H7 (cell line): ENCODE measurements at regions not wholly inside any gene's neighbourhood (a gene's known extent, or its start where the extent isn't known, plus 50 kb on each side); places are given as distances from the start of the nearest gene placed in this dataset.
"Not testable (repeated sequence)": the region's sequence is repeated elsewhere in the genome, so short reads cannot be mapped to it uniquely, and the experiment has no call there.

ENCODE experiments used
- DNase-seq: peaks from one replicate; pipeline ENCODE4 v3.0.0; 2012
- H3K27me3 ChIP-seq: 2 replicates; pipeline ENCODE4 v1.6.0; 2011; ENCODE audit warnings: mild to moderate bottlenecking, low read length; ENCODE audit not compliant: control insufficient read depth, insufficient read depth
- H3K36me3 ChIP-seq: replicated peaks from 2 replicates; pipeline ENCODE4 v1.5.1; 2011; ENCODE audit warnings: low read length; ENCODE audit not compliant: control insufficient read depth, insufficient read depth
- H3K4me3 ChIP-seq: 2 replicates; pipeline ENCODE4 v1.5.1; 2011; ENCODE audit warnings: low read depth, mild to moderate bottlenecking, control low read depth, low read length, moderate library complexity; ENCODE audit not compliant: insufficient read depth

DNA sequence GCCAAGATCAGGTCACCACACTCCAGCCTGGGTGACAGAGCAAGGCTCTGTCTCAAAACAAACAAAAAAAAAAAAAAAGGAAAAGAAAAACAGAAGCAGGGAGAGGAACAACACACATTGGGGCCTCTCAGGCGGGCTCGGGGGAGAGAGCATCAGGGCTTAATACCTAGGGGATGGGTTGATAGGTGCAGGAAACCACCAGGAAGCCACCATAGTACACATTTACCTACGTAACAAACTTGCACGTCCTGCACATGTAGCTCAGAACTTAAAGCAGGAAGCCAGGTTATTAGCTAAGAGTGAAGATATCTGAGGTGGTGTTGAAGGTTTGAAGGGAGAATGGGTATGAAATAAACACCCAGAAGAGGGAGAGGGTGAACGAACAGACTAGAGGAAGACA, 81.0 kb upstream of the PMAIP1 start:
- no peaks in the 10 kb centered on the region for H3K36me3 ChIP-seq
- DNase-seq = no peak
- no peaks in the 10 kb centered on the region for H3K27me3 ChIP-seq
- no peak overlapping the region for H3K4me3 ChIP-seq

DNA sequence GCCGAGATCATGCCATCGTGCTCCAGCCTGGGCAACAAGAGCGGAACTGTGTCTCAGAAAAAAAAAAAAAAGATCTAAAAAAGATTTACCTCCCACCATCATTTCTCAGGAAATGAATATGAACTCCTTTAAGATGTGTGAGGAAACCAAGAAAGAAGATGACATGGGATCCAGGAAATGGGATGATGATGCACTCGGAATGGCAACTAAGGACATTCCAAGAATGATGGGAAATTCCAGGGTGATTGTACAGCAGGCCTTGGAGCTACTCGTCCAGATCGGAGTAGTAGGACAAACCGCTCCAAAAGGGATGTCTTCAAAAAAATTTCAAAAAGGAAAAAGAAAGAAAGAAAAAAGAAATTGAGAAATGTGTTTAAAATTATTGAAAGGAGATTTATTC, 84.9 kb upstream of the PMAIP1 start:
- Histone ChIP-seq H3K27me3 (no peaks in the 10 kb centered on the region), H3K36me3 (no peaks in the 10 kb centered on the region), H3K4me3 (no peak overlapping the region)
- DNase-seq = no peak

DNA sequence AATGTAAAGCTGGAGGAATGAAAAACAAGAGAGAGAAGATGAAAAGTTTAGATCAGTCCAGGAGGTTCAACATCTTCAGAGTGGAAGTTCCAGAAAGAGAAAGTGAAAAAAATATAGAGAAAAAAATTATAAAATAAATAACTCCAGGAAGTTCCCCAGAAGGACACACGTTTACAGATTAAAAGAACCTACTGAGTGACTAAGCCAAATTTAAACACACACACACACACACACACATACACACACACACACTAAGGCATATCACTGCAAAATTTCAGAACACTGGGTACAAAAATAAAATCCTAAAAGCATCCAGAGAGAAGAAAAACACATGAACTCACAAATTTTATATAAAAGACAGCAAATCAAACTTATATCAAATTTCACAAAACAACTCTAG, 85.9 kb upstream of the PMAIP1 start:
- no peaks in the 10 kb centered on the region for H3K27me3 ChIP-seq
- no peak for DNase-seq
- no peak overlapping the region for H3K4me3 ChIP-seq
- no peaks in the 10 kb centered on the region for H3K36me3 ChIP-seq

DNA sequence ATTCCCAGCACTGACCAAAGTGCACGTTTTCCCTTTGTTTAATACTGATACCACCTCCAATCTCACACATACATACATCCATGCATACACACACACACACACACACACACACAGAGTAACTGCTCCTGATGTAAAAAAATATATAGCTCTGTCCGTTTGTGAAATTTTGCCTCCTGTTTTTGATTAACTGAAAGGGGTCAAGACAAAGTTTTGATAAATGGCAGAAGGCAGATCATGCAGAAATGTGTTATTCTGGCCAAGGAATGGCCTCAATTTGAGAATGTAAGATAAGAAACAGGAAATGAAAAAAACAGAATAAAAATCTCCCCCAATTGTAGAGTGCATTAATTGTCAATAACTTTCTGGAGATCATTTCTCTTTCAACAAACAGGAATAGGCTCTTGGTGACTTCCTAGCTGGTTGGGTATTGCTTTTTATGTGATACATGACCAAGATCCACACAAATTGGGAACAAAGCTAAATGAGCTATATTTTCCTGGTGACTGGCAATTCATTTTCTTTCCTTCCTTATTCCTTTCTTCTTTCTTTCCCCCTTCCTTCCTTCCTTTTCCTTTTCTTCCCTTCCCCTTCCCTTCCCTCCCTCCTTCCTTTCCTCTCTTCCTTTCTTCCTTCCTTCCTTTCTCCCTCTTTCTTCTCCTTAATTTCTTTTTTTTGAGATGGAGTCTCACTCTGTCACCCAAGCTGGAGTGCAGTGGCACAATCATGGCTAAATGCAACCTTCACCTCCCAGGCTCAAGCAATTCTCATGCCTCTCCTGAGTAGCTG, 88.9 kb upstream of the PMAIP1 start:
- no peak for DNase-seq
- Histone ChIP-seq H3K27me3 (no peaks in the 10 kb centered on the region), H3K36me3 (no peaks in the 10 kb centered on the region), H3K4me3 (no peak overlapping the region)

DNA sequence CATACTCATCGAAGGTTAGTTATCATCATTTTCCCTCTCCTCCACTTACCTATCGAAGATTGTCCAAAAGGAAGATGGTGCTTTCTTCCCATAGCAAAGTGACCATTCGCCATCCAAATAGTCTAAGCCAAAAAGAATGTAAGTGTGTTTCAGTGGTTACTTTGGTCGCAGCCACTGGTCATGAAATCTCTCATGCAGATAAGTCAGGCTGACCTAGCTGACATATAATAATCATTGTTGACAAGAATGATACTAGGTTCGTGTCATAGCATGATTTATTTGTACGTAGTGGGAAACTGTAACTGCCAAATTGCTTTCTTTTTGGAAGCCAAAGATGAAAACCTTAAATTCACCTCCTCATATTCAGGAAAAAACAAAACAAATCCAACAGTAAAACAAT, 89.6 kb upstream of the PMAIP1 start:
- H3K36me3 ChIP-seq = no peaks in the 10 kb centered on the region

DNA sequence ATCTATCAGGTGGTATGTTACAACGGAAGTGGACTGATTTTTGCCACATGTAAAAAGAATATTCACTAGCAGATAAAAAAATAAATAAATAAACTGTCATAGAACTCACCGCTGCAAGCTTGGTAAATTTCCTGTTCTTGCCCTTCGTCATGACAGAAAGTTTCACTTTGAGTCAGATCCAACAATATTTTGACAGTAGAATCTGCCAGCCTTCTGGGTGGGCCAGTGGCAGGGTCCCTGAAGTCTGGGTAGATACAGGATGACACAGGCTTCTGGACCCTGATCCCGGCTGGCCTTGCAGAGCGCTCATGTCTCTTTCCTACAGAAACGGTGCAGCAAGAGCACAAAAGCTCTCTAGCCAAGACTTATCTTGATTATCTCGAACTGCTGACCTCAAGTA, 97.8 kb upstream of the PMAIP1 start:
- no peaks in the 10 kb centered on the region for H3K36me3 ChIP-seq
- no peak overlapping the region for H3K4me3 ChIP-seq
- H3K27me3 ChIP-seq = no peaks in the 10 kb centered on the region
- DNase-seq = no peak

More for the DNA sequence above, 89.6 kb upstream of the PMAIP1 start:
- no peak overlapping the region for H3K4me3 ChIP-seq
- H3K27me3 ChIP-seq = no peaks in the 10 kb centered on the region
- DNase-seq = no peak

DNA sequence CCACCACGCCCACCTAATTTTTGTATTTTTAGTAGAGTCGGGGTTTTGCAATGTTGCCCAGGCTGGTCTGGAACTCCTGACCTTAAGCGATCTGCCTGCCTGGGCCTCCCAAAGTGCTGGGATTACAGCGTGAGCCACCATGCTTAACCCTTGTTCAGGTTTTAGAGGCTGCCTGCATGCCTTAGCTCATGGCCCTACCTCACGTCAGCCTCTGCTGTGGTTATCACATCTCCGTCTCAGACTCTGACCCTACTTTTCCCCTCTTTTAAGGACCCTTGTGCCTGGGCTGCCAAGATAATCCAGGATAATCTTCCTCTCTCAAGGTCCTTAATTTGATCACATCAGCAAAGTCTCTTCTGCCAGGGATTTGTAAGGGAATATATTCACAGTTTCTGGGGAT, 98.2 kb upstream of the PMAIP1 start:
- no peaks in the 10 kb centered on the region for H3K36me3 ChIP-seq
- no peaks in the 10 kb centered on the region for H3K27me3 ChIP-seq
- H3K4me3 ChIP-seq = no peak overlapping the region
- DNase-seq = no peak

DNA sequence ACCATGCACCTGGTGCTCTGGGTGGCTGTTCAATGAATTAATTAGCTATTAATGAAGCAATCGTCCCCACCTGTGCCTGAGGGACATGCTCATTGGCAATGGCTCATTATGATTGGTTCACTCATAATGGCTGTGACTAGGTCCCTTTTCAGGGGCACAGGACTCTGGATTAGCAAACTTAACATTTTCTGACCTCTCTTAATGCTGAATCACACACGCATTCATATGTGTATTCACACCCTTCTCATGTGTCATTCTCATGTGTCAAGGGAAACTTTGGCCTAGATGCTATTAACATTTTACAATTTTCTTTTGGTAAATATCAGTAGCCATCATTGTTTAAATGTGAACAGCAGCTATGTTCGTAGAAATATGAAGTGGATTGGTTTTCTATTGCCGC, 98.9 kb upstream of the PMAIP1 start:
- Histone ChIP-seq H3K4me3 (no peak overlapping the region), H3K36me3 (no peaks in the 10 kb centered on the region), H3K27me3 (no peaks in the 10 kb centered on the region)
- no peak for DNase-seq

DNA sequence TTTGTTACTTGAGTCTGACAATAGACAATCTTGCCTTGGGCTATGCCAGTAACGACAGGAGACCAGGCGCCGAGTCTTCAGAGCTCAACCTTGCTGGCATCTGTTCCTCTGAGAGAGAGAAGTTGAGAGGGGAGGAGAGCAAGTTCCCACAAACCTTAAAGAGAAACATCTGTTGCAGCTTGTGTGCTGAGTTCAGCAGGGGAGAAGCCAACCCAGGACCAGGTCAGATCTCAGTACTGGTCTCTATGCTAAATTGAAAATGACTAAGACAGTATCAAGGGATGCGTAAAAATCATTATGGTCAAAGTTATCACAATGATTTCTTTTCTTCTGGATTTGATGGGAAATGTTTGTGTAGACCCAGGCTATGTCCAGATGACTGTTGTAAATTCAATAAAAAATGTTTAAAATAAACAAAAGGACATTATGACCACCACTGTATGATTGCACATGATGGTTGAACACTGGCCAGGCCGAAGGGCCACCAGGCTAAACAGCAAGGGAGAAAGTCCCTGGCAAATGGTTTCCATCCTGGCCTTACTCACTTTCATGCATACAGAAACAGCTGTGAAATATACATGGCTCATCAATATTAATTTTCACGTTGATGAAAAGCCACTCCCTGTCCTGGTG, 100.3 kb upstream of the PMAIP1 start:
- Histone ChIP-seq H3K36me3 (no peaks in the 10 kb centered on the region), H3K27me3 (no peaks in the 10 kb centered on the region), H3K4me3 (no peak overlapping the region)
- DNase-seq = no peak

DNA sequence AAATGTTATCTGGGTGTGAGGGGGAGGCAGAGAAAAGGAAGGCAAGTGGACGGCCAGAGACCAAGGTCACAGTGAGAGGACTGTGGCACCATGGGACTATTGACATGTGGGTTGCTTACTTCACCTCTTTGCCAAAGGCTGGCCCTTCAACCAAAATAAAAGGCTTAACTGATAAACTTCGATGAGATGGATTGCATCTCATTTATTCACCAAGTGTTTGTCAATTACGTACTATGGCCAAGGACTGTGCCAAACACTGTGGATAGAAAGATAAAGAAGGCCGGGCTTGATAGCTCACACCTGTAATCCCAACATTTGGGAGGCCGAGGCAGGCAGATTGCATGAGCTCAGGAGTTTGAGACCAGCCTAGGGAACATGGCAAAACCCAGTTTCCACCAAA, 98.7 kb upstream of the CCBE1 start:
- Histone ChIP-seq H3K4me3 (no peak overlapping the region), H3K27me3 (no peaks in the 10 kb centered on the region), H3K36me3 (no peaks in the 10 kb centered on the region)
- DNase-seq = no peak

DNA sequence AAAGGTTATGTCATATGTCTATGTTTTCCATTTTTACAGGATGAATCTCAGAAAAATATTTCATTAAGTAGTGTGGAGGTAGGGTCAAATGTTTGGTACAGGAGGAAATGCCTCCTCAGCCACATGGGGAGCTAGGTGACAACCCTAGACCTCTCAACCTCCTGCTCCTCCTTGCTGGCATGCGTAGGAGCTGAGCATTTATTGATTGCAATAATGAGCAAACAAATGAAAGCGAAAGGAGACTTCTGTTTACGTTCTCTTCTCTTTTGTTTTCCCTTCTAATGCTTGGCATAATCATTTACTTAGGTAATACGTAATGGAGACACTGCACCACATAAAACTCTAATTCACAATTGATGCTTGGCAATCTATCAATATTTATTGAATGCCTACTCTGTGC, 95.1 kb upstream of the CCBE1 start:
- Histone ChIP-seq H3K4me3 (no peak overlapping the region), H3K36me3 (no peaks in the 10 kb centered on the region), H3K27me3 (no peaks in the 10 kb centered on the region)
- no peak for DNase-seq

DNA sequence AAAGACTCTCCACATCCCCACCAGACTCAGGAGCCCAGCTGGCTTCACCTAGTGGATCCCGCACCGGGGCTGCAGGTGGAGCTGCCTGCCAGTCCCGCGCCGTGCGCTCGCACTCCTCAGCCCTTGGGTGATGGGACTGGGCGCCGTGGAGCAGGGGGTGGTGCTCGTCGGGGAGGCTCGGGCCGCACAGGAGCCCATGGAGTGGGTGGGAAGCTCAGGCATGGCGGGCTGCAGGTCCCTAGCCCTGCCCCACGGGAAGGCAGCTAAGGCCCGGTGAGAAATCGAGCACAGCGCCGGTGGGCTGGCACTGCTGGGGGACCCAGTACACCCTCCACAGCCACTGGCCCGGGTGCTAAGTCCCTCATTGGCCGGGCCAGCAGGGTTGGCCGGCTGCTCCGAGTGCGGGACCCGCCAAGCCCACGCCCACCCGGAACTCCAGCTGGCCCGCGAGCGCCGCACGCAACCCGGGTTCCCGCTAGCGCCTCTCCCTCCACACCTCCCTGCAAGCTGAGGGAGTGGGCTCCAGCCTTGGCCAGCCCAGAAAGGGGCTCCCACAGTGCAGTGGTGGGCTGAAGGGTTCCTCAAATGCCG, 93.2 kb upstream of the CCBE1 start:
- not testable (repeated sequence) for H3K27me3 ChIP-seq, H3K36me3 ChIP-seq, H3K4me3 ChIP-seq, DNase-seq

DNA sequence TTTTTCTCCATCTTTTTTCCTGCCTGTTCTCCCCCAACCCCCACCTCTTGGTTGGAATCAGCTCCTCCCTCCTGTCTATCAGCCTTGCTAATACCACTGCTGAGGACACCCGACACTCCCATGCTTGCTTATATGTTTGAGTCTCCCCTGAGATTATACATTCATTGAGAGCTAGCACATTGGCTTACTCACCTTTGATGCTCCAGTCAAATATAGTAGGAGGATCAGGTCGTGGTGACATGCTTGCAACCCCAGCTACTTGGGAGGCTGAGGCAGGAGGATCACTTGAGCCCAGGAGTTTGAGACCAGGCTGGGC, 91.5 kb upstream of the CCBE1 start:
- Histone ChIP-seq H3K36me3 (no peaks in the 10 kb centered on the region), H3K27me3 (no peaks in the 10 kb centered on the region), H3K4me3 (no peak overlapping the region)
- DNase-seq = no peak

DNA sequence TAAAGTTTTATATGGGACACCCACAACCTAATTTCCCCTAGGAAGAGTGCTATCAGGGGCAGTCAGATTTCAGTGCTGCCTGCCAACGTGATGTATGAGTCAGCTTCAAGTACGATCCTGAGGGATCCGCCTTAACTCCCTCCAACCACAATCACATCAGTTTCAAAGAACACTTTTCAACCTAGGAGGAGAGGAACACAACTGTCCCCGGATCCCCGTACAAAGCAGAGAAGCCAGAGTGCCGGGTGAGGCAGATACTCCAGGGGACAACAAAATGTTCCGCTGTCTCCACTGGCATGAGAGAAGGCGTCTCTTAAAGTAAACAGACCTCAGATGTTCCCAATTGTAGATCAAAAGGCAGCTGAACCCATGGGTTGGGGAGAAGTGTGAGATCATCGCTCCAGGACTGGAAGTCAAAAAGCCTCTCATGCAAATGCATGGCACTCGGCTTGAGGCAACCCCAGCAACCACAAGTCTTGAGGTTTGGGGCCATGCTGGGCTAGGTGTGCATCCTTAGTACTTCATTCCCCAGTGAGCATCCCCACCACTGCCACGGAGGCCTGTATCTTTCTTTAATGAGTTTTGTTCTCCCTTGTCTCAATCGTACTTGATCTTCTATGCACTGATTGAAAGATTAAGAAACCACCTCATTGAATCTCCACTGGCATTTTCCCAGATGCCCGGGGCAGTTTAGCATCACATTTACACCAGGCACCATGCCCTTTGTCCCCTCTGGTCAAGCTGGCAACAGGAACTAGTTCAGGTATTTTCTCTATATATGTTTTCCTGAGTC, 91.0 kb upstream of the CCBE1 start:
- Histone ChIP-seq H3K36me3 (no peaks in the 10 kb centered on the region), H3K27me3 (no peaks in the 10 kb centered on the region), H3K4me3 (no peak overlapping the region)
- peak; percentile 17 for DNase-seq

DNA sequence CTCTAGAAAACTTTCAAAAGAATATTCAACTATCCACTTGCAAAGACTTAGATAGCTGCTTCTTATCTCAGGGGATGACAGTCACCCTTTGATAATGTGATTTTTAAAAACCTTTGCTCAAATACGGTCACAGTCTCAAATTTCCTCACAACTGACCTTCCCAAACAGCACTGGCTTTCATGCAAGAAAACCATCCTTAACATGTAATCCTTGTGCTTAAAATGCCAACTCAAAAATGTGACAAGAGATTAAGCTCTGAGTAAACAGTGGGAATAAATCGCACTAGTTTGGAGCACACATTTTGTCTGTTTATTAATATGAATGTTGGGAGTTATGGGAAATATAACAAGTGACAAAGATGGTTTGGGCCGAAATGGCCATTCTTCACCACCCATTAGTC, 87.5 kb upstream of the CCBE1 start:
- Histone ChIP-seq H3K36me3 (no peaks in the 10 kb centered on the region), H3K27me3 (no peaks in the 10 kb centered on the region)
- DNase-seq = no peak

More for the DNA sequence above, 87.5 kb upstream of the CCBE1 start:
- H3K4me3 ChIP-seq = no peak overlapping the region
